HCT116 (cell line): ENCODE measurements at regions not wholly inside any gene's neighbourhood (a gene's known extent, or its start where the extent isn't known, plus 50 kb on each side); places are given as distances from the start of the nearest gene placed in this dataset.

ENCODE experiments used
- ATAC-seq: fragments of 200-7000 bp; cut with Tn5 transposase; 2 replicates; pipeline ENCODE4 v1.9.1; 2020; ENCODE audit warnings: mild to moderate bottlenecking, moderate library complexity
- BruUV-seq: library from RNA; stranded (reverse); fragments of 400-500 nt; replicated peaks from 2 replicates; lab custom pipeline; 2021; lab: Mats Ljungman, UMichigan
- CTCF ChIA-PET: fragments of 300-600 bp; sonication (Branson Sonifier 250); formaldehyde crosslinking; loops from one replicate; lab custom pipeline; 2021; ENCODE audit warnings: antibody characterized with exemption; lab: Charles Lee
- POLR2A ChIA-PET: fragments of 300-600, 350-600 bp; sonication (Branson Sonifier 250); formaldehyde crosslinking; loops from one replicate; lab custom pipeline; 2021; ENCODE audit warnings: antibody characterized with exemption; lab: Charles Lee
- RAD21 ChIA-PET, 2 experiments: fragments of 300-600 bp; sonication (Branson Sonifier 250); formaldehyde crosslinking; loops; one replicate each; lab custom pipeline; 2023; ENCODE audit warnings: low total read pairs in 2 of 2; ENCODE audit not compliant: uncharacterized antibody in 2 of 2, unreplicated experiment in 2 of 2, low non-redundant PET in 1 of 2; lab: Charles Lee
- DNase-seq: peaks from one replicate; pipeline ENCODE4 v3.0.0-alpha.2; 2010; ENCODE audit warnings: low read depth, low spot score
- H2AFZ ChIP-seq: fragments of 200-600 bp; shearing (Covaris generic), sonication (generic); 2 replicates; pipeline ENCODE4 v1.6.1; 2017; ENCODE audit warnings: low read depth, mixed run types, mixed read lengths, antibody characterized with exemption, low read length; ENCODE audit not compliant: poor library complexity, severe bottlenecking
- H3K27ac ChIP-seq: 2 replicates; pipeline ENCODE4 v1.5.1; 2012; ENCODE audit warnings: low read depth, low read length
- H3K27me3 ChIP-seq: fragments of 200-600 bp; sonication (generic); 2 replicates; pipeline ENCODE4 v1.6.1; 2016; ENCODE audit warnings: mixed run types, low read length, mixed read lengths; ENCODE audit not compliant: insufficient read depth
- H3K36me3 ChIP-seq, 2 experiments: fragments of 200-500 bp in 1 of 2; fragments of 200-600 bp in 1 of 2; sonication (Bioruptor generic) in 1 of 2; sonication (generic) in 1 of 2; 2 replicates each; pipeline versions ENCODE4 v1.5.1 to v1.6.1; 2014 to 2016; ENCODE audit warnings: low read length in 2 of 2, inconsistent platforms in 1 of 2, mixed read lengths in 1 of 2, mixed run types in 1 of 2; ENCODE audit not compliant: insufficient read depth in 2 of 2, control insufficient read depth in 1 of 2
- H3K4me1 ChIP-seq, 2 experiments: fragments of 200-600 bp in 1 of 2; sonication (generic) in 1 of 2; 2 replicates each; pipeline versions ENCODE4 v1.5.1 to v1.6.1; 2012 to 2017; ENCODE audit warnings: low read length in 2 of 2, inconsistent platforms in 1 of 2, mild to moderate bottlenecking in 1 of 2, mixed read lengths in 1 of 2, mixed run types in 1 of 2, moderate library complexity in 1 of 2; ENCODE audit not compliant: insufficient read depth in 2 of 2, control insufficient read depth in 1 of 2
- H3K4me2 ChIP-seq: fragments of 200-600 bp; sonication (generic); 2 replicates; pipeline ENCODE4 v1.6.1; 2017; ENCODE audit warnings: mixed run types, low read length, mixed read lengths
- H3K4me3 ChIP-seq, 2 experiments: fragments of 200-600 bp in 1 of 2; sonication (generic) in 1 of 2; replicated peaks in 1 of 2; 2 replicates each; pipeline ENCODE4 v1.5.1; 2011 to 2016; ENCODE audit warnings: low read length in 2 of 2, control low read depth in 1 of 2, low read depth in 1 of 2, mild to moderate bottlenecking in 1 of 2, mixed read lengths in 1 of 2, mixed run types in 1 of 2
- H3K79me2 ChIP-seq: fragments of 200-600 bp; sonication (generic); 2 replicates; pipeline ENCODE4 v1.6.1; 2017; ENCODE audit warnings: mild to moderate bottlenecking, mixed run types, low read length, moderate library complexity, mixed read lengths; ENCODE audit not compliant: insufficient read depth
- H3K9ac ChIP-seq: fragments of 200-600 bp; sonication (generic); 2 replicates; pipeline ENCODE4 v1.6.1; 2016; ENCODE audit warnings: low read length, mixed read lengths
- H3K9me2 ChIP-seq: fragments of 200-600 bp; sonication (generic), shearing (Covaris generic); 2 replicates; pipeline ENCODE4 v1.6.1; 2017; ENCODE audit warnings: mixed run types, mild to moderate bottlenecking, moderate library complexity; ENCODE audit not compliant: insufficient read depth
- H3K9me3 ChIP-seq, 2 experiments: fragments of 200-500 bp in 1 of 2; fragments of 200-600 bp in 1 of 2; sonication (Bioruptor generic) in 1 of 2; sonication (generic) in 1 of 2; 2 replicates each; pipeline ENCODE4 v1.6.1; 2014 to 2017; ENCODE audit warnings: low read length in 2 of 2, mixed read lengths in 2 of 2, inconsistent platforms in 1 of 2, low read depth in 1 of 2, mild to moderate bottlenecking in 1 of 2, mixed run types in 1 of 2, moderate library complexity in 1 of 2; ENCODE audit not compliant: control insufficient read depth in 1 of 2, insufficient read depth in 1 of 2
- H4K20me1 ChIP-seq: fragments of 200-600 bp; sonication (generic), shearing (Covaris generic); 2 replicates; pipeline ENCODE4 v1.6.1; 2017; ENCODE audit warnings: mixed run types, mild to moderate bottlenecking, moderate library complexity; ENCODE audit not compliant: insufficient read depth
- CBX3 ChIP-seq: IDR thresholded peaks from 2 replicates; pipeline ENCODE4 v1.6.1; 2012; ENCODE audit warnings: low read depth
- ELF1 ChIP-seq: IDR thresholded peaks from 2 replicates; pipeline ENCODE4 v1.6.1; 2012; ENCODE audit warnings: low read depth, borderline replicate concordance
- EZH2 ChIP-seq: fragments of 200-600 bp; sonication (generic); IDR thresholded peaks from 2 replicates; pipeline ENCODE4 v1.6.1; 2017; ENCODE audit warnings: antibody characterized with exemption, mixed run types
- FOSL1 ChIP-seq: IDR thresholded peaks from 2 replicates; pipeline ENCODE4 v1.6.1; 2012; ENCODE audit warnings: low read depth
- JUND ChIP-seq: IDR thresholded peaks from 2 replicates; pipeline ENCODE4 v1.6.1; 2012
- POLR2AphosphoS5 ChIP-seq: IDR thresholded peaks from 2 replicates; pipeline ENCODE4 v1.6.1; 2011; ENCODE audit warnings: mild to moderate bottlenecking, low read depth, low read length, moderate library complexity
- RAD21 ChIP-seq: IDR thresholded peaks from 2 replicates; pipeline ENCODE4 v1.6.1; 2012; ENCODE audit warnings: low read depth, mild to moderate bottlenecking
- SP1 ChIP-seq: IDR thresholded peaks from 2 replicates; pipeline ENCODE4 v1.6.1; 2012; ENCODE audit warnings: low read depth
- SRF ChIP-seq: IDR thresholded peaks from 2 replicates; pipeline ENCODE4 v1.6.1; 2012; ENCODE audit warnings: low read depth
- YY1 ChIP-seq: IDR thresholded peaks from 2 replicates; pipeline ENCODE4 v1.6.1; 2011; ENCODE audit warnings: low read length, low read depth, moderate library complexity, mild to moderate bottlenecking; ENCODE audit not compliant: insufficient replicate concordance; ENCODE audit errors: extremely low read depth
- ZFX ChIP-seq: fragments of 450-650 bp; IDR thresholded peaks from 2 replicates; pipeline ENCODE4 v1.6.1; 2017
- ZNF274 ChIP-seq: fragments of 200-500 bp; sonication (Bioruptor generic); IDR thresholded peaks from 2 replicates; pipeline ENCODE4 v1.6.1; 2014; ENCODE audit warnings: mild to moderate bottlenecking, low read depth, low read length, inconsistent platforms
- intact Hi-C: fragments of 100-400 bp; cut with micrococcal nuclease; formaldehyde crosslinking; loops from 2 replicates; pipeline ENCODE4 v1.10.0; 2022
- TF ChIP-seq, protein P1 (sequence below): IDR thresholded peaks from 2 replicates; pipeline ENCODE4 v1.6.1; 2012; ENCODE audit warnings: low read depth
- TF ChIP-seq, protein P2 (sequence below): IDR thresholded peaks from 2 replicates; pipeline ENCODE4 v1.6.1; 2012
- TF ChIP-seq, protein P3 (sequence below): IDR thresholded peaks from 2 replicates; pipeline ENCODE4 v1.6.1; 2011; ENCODE audit warnings: mild to moderate bottlenecking, low read length, moderate library complexity; ENCODE audit not compliant: insufficient replicate concordance; ENCODE audit errors: extremely low read depth
- TF ChIP-seq, protein P4 (sequence below), 3 experiments: fragments of 200-600 bp in 1 of 3; sonication (generic) in 1 of 3; IDR thresholded peaks in 2 of 3; conservative IDR thresholded peaks in 1 of 3; 2 replicates each; pipeline ENCODE4 v1.5.1; 2012 to 2017; ENCODE audit warnings: low read depth in 2 of 3, low read length in 2 of 3, antibody characterized with exemption in 1 of 3, borderline replicate concordance in 1 of 3, control low read depth in 1 of 3, mild to moderate bottlenecking in 1 of 3, mixed read lengths in 1 of 3, mixed run types in 1 of 3, moderate library complexity in 1 of 3; ENCODE audit not compliant: insufficient read depth in 1 of 3
- TF ChIP-seq, protein P5 (sequence below): IDR thresholded peaks from 2 replicates; pipeline ENCODE4 v1.6.1; 2012

DNA sequence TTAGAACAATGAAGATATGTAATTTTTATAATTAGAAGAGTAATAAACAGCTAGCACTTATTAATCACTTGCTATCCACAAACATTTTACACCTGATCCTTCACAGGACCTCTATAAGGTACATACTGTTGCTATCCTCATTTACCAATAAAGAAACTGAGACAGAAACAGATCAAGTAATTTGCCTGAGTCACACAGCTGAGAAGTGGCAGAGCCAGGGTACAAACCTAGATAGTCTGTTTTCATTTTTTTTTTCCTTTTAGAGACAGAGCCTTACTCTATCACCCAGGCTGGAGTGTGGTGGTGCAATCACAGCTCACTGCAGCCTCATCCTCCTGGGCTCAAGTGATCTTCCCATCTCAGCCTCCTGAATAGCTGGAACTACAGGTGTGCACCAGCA lies 71.8 kb upstream of the PTH start:
- intact Hi-C loops = no loop called here
- no peak overlapping the region for H2AFZ ChIP-seq
- H3K27me3 ChIP-seq = 0 out of 2 replicates have a peak, but pooled peaks cover 5% of the 10 kb centered on the region
- ATAC-seq = no peak
- BruUV-seq = no TSS peak
- no peak overlapping the region for H3K27ac ChIP-seq
- no peak overlapping the region for H3K4me2 ChIP-seq
- H3K4me1 ChIP-seq = no peaks in the 10 kb centered on the region
- H3K9ac ChIP-seq = no peak overlapping the region
- H3K9me3 ChIP-seq = no peaks in the 10 kb centered on the region
- H3K9me2 ChIP-seq = no peaks in the 10 kb centered on the region
- POLR2A ChIA-PET = no interaction called here
- H4K20me1 ChIP-seq = no peaks in the 10 kb centered on the region
- no peaks in the 10 kb centered on the region for H3K79me2 ChIP-seq
- no peak overlapping the region for H3K4me3 ChIP-seq
- RAD21 ChIA-PET = no interaction called here
- H3K36me3 ChIP-seq = no peaks in the 10 kb centered on the region
- CTCF ChIA-PET = no interaction called here
- TF ChIP-seq POLR2AphosphoS5 = no peak
- TF ChIP-seq, protein P1, sequence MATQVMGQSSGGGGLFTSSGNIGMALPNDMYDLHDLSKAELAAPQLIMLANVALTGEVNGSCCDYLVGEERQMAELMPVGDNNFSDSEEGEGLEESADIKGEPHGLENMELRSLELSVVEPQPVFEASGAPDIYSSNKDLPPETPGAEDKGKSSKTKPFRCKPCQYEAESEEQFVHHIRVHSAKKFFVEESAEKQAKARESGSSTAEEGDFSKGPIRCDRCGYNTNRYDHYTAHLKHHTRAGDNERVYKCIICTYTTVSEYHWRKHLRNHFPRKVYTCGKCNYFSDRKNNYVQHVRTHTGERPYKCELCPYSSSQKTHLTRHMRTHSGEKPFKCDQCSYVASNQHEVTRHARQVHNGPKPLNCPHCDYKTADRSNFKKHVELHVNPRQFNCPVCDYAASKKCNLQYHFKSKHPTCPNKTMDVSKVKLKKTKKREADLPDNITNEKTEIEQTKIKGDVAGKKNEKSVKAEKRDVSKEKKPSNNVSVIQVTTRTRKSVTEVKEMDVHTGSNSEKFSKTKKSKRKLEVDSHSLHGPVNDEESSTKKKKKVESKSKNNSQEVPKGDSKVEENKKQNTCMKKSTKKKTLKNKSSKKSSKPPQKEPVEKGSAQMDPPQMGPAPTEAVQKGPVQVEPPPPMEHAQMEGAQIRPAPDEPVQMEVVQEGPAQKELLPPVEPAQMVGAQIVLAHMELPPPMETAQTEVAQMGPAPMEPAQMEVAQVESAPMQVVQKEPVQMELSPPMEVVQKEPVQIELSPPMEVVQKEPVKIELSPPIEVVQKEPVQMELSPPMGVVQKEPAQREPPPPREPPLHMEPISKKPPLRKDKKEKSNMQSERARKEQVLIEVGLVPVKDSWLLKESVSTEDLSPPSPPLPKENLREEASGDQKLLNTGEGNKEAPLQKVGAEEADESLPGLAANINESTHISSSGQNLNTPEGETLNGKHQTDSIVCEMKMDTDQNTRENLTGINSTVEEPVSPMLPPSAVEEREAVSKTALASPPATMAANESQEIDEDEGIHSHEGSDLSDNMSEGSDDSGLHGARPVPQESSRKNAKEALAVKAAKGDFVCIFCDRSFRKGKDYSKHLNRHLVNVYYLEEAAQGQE = no peak
- TF ChIP-seq ELF1 = no peak
- TF ChIP-seq, protein P2, sequence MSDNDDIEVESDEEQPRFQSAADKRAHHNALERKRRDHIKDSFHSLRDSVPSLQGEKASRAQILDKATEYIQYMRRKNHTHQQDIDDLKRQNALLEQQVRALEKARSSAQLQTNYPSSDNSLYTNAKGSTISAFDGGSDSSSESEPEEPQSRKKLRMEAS = no peak
- TF ChIP-seq SRF = no peak
- TF ChIP-seq RAD21 = no peak
- no peak for TF ChIP-seq CBX3
- no peak for TF ChIP-seq YY1
- no peak for TF ChIP-seq EZH2
- TF ChIP-seq, protein P3, sequence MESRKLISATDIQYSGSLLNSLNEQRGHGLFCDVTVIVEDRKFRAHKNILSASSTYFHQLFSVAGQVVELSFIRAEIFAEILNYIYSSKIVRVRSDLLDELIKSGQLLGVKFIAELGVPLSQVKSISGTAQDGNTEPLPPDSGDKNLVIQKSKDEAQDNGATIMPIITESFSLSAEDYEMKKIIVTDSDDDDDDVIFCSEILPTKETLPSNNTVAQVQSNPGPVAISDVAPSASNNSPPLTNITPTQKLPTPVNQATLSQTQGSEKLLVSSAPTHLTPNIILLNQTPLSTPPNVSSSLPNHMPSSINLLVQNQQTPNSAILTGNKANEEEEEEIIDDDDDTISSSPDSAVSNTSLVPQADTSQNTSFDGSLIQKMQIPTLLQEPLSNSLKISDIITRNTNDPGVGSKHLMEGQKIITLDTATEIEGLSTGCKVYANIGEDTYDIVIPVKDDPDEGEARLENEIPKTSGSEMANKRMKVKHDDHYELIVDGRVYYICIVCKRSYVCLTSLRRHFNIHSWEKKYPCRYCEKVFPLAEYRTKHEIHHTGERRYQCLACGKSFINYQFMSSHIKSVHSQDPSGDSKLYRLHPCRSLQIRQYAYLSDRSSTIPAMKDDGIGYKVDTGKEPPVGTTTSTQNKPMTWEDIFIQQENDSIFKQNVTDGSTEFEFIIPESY = no peak
- no peak for TF ChIP-seq FOSL1
- no peak for TF ChIP-seq JUND
- TF ChIP-seq, protein P4, sequence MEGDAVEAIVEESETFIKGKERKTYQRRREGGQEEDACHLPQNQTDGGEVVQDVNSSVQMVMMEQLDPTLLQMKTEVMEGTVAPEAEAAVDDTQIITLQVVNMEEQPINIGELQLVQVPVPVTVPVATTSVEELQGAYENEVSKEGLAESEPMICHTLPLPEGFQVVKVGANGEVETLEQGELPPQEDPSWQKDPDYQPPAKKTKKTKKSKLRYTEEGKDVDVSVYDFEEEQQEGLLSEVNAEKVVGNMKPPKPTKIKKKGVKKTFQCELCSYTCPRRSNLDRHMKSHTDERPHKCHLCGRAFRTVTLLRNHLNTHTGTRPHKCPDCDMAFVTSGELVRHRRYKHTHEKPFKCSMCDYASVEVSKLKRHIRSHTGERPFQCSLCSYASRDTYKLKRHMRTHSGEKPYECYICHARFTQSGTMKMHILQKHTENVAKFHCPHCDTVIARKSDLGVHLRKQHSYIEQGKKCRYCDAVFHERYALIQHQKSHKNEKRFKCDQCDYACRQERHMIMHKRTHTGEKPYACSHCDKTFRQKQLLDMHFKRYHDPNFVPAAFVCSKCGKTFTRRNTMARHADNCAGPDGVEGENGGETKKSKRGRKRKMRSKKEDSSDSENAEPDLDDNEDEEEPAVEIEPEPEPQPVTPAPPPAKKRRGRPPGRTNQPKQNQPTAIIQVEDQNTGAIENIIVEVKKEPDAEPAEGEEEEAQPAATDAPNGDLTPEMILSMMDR (IDR thresholded peaks at IDR 0.05 in 2 of 3, conservative IDR thresholded peaks at IDR 0.05 in 1 of 3; ENCODE audit: borderline replicate concordance in 1 of 3, insufficient read depth in 1 of 3, low read depth in 2 of 3, low read length in 2 of 3) = no peak
- TF ChIP-seq ZFX = no peak
- TF ChIP-seq ZNF274 = no peak
- TF ChIP-seq, protein P5, sequence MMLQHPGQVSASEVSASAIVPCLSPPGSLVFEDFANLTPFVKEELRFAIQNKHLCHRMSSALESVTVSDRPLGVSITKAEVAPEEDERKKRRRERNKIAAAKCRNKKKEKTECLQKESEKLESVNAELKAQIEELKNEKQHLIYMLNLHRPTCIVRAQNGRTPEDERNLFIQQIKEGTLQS = no peak
- no peak for TF ChIP-seq SP1
- TF ChIP-seq, all 23 proteins: peak for 0
- DNase-seq = no peak
